ENCODE measurements at regions not wholly inside any gene's neighbourhood (a gene's known extent, or its start where the extent isn't known, plus 50 kb on each side); places are given as distances from the start of the nearest gene placed in this dataset.

GRCh38 chr6:170022291-170022722 is 268.6 kb downstream of the DLL1 start:
- in situ Hi-C loops (cut with MboI; ENCODE audit: low pct_unique_long_range_greater_than_20kb, low sequenced_read_pairs), result no loop called here
- no peak for DNase-seq

DNA sequence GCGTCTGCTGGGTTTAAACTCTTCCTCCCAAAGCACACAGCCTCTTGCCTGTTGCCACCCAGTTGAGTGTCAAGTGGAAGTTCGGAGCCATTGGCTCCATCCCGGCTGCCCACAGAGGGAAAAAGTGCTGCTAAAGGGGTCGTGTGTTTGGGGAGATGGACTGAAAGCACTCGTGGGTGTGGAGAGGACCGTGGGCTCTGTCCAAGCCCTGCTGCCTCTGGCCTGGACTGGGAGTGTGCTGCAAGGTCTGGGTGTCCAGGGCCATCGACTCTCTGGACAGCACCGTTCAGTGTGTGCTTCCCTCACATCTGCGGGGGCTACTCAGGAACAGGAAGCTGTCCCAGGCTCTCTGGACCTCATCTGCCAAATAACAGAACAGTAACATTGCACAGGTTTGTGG is 269.3 kb downstream of the DLL1 start:
- in situ Hi-C loops (cut with MboI; ENCODE audit: low pct_unique_long_range_greater_than_20kb, low sequenced_read_pairs), result no loop called here
- DNase-seq, result no peak

DNA sequence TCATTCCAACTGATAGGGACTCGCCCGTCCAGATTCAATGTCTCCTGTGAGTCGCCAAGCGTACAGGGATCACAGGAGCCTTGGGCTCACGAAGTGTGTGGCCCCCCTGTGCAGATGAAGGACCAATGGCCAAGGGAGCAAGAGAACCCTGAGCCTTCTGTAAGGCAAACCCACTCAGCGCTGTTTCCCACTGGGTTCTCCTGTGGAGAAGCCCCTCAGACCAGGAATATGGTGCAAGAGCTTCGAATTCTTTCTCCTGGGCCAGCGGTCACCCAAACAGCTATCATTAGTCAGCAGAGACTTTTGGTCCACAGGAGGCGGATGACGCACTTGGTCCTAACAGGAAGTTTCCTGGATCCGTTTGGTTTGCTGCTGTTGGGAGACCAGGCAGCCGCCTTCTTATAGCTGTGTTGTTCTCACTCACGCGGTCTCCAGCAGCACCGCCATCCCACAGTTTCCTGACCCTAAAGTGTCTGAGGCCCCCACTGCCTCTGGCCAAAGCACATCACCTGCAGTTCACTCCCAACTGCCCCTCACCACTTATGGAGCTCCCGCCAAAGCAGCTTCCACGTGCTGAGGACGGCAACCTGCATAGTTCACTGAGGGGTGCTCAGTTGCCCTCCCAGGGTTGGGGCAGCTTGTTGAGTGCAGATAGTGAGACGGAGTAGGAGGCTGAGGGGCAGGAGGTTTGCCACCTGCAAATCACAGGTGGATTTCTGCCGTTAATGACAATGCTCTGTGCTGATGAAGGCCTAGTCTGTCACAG is 268.6 kb downstream of the ERMARD start:
- DNase-seq, result no peak
- in situ Hi-C loops (cut with MboI; ENCODE audit: low pct_unique_long_range_greater_than_20kb, low sequenced_read_pairs), result no loop called here

DNA sequence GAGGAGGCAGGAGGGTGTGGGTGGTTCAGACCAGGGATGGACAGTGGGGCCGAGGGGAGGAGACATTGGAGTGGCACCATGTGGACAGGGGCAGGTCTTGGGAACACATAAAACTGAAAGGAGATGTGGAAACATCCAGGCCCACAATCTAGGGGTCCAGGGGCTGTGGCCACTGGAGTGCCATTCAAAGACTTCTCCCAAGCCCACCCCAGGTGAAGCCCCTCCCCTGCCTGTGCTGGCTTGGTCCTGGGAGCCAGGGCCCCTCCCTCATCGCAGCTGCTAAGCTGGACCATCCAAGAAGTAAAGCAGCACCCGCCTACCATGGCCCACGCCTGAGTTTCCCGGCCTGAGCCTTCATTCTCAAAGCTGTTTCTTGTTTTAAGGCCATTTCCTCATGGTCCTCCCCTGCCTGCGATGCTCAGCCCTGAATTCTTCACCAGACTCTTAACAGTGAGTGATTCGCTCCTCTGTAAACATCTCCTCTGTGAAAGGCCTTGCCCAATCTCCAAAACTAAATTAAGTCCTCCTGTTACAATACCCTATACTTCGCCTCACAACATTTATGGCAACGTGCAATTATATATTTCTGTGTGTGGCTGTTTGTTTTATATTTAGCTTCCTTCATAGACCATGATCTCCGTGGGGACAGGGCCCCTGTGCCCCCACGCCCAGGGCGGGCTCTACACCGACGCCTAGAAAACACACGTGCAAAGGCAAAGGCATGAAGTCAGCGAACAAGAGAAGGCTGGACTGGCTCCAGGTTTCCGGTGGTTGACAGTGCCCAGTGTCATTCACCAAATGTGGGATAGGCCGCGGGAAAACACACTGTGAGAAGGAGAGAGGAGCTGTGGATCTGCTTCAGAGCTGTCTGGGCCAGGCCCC is 267.8 kb downstream of the ERMARD start:
- DNase-seq, result no peak
- in situ Hi-C loops (cut with MboI; ENCODE audit: low pct_unique_long_range_greater_than_20kb, low sequenced_read_pairs), result no loop called here

DNA sequence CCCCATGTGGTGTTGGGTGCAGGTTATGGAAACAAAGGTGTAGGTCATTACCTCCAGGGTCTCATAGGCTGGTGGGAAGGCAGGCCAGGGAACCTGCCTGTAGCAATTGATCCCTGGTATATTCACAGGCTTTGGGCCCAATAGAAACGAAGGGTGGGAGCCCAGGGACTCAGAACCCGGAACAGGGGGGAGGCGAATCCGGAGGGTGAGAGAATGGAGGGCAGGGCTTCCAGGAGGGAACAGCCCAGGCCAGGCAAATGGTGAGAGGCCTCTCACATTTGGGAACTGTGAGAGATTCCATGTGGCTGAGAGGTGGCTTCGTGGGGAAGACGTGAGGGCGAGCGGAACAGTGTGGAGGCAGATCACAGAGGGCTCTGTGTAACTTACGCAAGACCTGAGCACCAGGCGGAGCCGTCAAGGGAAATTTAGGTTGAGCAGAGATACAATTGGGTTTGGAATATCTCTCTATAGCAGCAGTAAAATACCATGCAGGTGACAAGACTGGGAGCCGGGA is 267.1 kb downstream of the ERMARD start:
- in situ Hi-C loops (cut with MboI; ENCODE audit: low pct_unique_long_range_greater_than_20kb, low sequenced_read_pairs), result no loop called here
- no peak for DNase-seq

DNA sequence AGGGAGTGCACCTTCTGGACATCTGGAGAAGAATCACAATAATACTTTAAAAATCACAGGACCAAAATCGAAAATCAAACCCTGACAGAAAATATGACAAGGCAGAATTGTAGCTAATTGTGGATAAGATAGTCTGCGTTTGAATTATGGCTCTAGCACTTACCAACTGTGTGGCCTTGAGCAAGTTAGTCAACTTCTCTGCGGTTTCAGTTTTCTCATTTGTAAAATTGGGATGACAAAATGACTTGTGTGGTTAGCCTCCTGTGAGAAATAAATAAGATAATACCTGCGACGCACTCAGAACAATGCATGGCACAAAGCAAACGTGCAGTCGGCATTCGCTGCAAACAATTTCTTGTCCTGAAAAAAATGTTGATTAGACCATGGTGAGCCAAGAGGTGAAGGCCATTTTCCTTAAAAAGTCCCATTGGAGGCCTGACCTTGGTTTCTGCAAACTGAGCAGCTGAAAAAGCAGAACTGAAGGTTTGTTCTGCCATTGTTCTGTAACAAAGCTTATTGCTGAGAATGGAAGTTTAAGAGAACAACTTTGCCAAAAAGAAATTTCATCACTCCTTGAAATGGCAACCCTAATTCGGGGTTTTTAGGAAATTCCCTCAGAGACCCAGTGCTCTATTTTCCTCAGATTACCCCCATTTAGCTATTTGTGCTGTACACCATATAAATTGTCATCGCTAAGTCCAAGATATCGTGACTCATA is 266.3 kb downstream of the ERMARD start:
- in situ Hi-C loops (cut with MboI; ENCODE audit: low pct_unique_long_range_greater_than_20kb, low sequenced_read_pairs), result no loop called here
- DNase-seq, result no peak

GRCh38 chr6:170013815-170014214 is 262.4 kb downstream of the ERMARD start:
- in situ Hi-C loops (cut with MboI; ENCODE audit: low pct_unique_long_range_greater_than_20kb, low sequenced_read_pairs), result no loop called here
- DNase-seq, result no peak

DNA sequence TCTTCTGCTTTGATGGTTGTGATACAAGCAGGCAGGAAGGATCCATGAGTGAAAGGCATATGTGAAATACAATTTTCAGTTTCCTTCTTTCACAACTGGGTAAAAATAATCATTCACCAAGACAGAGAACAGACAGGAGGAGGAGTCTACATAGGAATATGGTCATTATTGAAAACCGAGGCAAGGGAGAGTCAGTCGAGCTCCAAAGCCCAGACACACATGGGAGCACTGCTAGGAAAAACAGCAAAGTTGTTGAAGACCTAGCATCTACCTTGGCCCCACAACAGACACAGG is 260.6 kb downstream of the ERMARD start:
- in situ Hi-C loops (cut with MboI; ENCODE audit: low pct_unique_long_range_greater_than_20kb, low sequenced_read_pairs), result no loop called here
- no peak for DNase-seq

GRCh38 chr6:170011204-170012036 is 260.0 kb downstream of the ERMARD start:
- peak; percentile 46 for DNase-seq
- in situ Hi-C loops (cut with MboI; ENCODE audit: low pct_unique_long_range_greater_than_20kb, low sequenced_read_pairs), result no loop called here

GRCh38 chr6:170010665-170011203 is 259.3 kb downstream of the ERMARD start:
- DNase-seq, result no peak
- in situ Hi-C loops (cut with MboI; ENCODE audit: low pct_unique_long_range_greater_than_20kb, low sequenced_read_pairs), result no loop called here

DNA sequence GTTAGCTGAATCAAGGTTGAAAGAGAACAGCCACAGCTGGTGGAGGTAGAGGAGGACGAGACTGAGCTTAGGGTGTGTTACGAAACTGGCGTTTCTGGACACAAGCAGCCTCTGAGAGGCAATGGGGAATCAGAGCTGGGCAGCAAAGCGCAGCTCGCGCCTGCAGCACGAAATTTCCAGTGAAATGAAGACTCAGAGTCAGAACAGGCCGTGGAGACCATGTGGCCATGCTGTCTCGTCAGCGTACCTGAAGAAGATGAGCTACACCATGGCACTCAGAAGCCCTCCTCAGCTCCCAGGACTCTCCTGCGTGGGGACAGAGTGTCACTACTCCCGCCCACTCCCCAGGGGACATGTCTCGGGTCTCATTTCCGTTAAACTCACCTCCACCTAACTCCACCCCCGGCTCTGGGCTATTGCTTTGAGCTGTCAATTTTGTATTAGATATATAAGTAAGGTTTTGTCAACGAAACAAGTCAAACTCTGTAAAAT is 256.9 kb downstream of the ERMARD start:
- DNase-seq, result no peak
- in situ Hi-C loops (cut with MboI; ENCODE audit: low pct_unique_long_range_greater_than_20kb, low sequenced_read_pairs), result no loop called here

DNA sequence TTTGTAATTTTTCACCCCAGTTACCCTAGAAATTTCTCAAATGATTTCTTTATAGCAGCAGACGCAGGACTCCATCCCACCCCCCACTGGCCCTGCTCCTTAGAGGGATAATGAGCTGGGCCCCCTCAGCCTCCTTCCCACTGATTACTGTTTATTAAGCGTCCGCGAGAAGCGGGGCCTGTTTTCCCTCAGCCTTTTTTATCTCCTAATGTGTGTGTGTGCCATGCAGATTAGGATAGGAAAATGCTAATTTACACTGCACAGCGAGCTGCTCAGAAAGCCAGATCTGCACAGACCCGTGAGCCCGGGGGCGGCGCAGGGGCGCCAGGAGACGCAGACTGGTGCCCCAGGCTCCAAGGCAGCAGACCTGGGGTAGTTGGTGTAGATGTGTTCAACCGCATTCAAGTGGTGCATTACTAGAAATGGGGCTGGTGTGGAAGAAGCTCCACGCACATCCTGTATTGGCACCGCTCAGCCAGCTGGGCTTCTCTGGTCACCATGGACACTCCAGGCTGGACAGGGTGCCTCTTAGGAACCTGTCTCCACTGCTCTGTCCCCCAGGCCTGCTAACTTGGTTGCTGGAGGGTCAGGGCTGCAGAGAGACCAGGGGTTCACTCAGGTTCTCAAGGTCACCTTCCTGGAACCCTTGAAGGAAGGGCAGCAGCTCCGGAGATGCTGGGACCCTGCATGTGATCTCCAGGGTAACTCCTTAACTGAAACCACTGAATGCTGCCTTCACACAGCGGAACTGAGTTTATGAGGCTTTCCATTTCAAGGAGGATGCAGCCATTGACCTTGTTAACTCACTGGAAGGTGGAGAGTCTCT is 256.3 kb downstream of the ERMARD start:
- in situ Hi-C loops (cut with MboI; ENCODE audit: low pct_unique_long_range_greater_than_20kb, low sequenced_read_pairs), result no loop called here
- no peak for DNase-seq

DNA sequence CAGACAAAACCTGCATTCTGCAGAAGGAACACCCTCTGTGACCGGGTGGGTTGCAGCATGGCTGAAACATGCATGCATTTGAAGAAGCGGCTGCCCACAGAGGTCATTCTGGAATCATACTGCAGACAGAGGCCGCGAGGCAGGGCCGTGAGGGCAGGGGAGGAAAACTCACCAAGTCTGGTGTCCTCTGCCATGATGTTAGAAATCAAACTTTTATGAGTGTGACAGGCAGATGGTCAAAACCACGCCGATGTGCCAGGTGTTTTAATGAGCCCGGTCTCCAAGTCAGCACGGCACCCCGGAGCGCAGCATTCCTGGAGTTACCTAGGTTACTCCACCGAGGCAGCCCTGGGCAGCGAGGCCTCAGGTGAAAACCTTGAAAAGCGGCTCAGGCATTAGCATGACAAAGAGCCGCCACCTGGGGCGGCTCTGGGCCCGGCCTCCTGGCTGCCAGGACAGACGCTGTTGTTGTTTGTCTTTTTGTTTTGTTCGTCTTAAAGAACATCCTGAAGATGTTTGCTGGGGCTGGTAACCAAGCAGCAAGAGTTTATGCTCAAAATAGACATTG is 255.6 kb downstream of the ERMARD start:
- in situ Hi-C loops (cut with MboI; ENCODE audit: low pct_unique_long_range_greater_than_20kb, low sequenced_read_pairs), result no loop called here
- DNase-seq, result no peak

GRCh38 chr6:170006071-170006899 is 254.9 kb downstream of the ERMARD start:
- in situ Hi-C loops (cut with MboI; ENCODE audit: low pct_unique_long_range_greater_than_20kb, low sequenced_read_pairs), result no loop called here
- no peak for DNase-seq

DNA sequence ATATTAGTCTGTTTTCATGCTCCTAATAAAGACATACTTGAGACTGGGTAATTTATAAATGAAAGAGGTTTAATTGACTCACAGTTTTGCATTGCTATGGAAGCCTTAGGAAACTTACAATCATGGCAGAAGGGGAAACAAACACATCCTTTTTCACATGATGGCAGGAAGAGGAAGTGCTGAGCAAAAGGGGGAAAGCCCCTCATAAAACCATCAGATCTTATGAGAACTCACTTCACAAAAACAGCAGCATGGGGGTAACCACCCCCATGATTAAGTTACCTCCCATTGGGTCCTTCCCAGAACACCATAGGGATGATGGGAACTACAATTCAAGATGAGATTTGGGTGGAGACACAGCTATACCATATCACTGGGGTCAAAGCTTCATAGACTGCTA is 254.2 kb downstream of the ERMARD start:
- peak; percentile 21 for DNase-seq
- in situ Hi-C loops (cut with MboI; ENCODE audit: low pct_unique_long_range_greater_than_20kb, low sequenced_read_pairs), result no loop called here

DNA sequence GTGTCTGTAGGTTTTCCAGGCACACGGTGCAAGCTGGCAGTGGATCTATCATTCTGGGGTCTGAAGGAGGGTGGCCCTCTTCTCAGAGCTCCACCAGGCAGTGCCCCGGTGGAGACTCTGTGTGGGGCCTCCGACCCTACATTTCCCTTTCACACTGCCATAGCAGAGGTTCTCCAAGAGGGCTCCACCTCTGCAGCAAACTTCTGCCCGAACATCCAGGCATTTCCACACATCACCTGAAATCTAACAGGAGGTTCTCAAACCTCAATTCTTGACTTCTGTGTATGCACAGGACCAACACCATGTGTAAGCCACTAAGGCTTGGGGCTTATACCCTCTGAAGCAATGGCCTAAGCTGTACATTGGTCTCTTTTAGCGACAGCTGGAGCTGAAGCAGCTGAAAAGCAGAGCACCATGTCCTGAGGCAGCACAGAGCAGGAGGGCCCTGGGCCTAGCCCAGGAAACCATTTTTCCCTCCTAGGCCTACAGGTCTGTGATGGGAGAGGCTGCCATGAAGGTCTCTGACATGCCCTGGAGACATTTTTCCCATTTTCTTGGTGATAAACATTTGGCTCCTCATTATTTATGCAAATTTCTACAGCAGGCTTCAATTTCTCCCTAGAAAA is 253.3 kb downstream of the ERMARD start:
- in situ Hi-C loops (cut with MboI; ENCODE audit: low pct_unique_long_range_greater_than_20kb, low sequenced_read_pairs), result no loop called here
- DNase-seq, result no peak
